Endothelial cell of umbilical vein (primary cell): ENCODE measurements at regions not wholly inside any gene's neighbourhood (a gene's known extent, or its start where the extent isn't known, plus 50 kb on each side); places are given as distances from the start of the nearest gene placed in this dataset.

Experiments
- BruUV-seq: library from RNA; stranded (reverse); fragments of 400-500 nt; replicated peaks from 2 replicates; lab custom pipeline; 2021; lab: Mats Ljungman, UMichigan
- CTCF ChIA-PET: fragments of 300-600, 350-600 bp; sonication (Branson Sonifier 250); formaldehyde crosslinking; loops from one replicate; lab custom pipeline; 2021; ENCODE audit warnings: antibody characterized with exemption, inconsistent platforms; lab: Charles Lee
- POLR2A ChIA-PET: fragments of 300-600, 350-600 bp; sonication (Branson Sonifier 250); formaldehyde crosslinking; loops from one replicate; lab custom pipeline; 2021; ENCODE audit warnings: antibody characterized with exemption, inconsistent platforms; lab: Charles Lee
- DNase-seq: peaks from one replicate; pipeline ENCODE4 v3.0.0-alpha.2; 2011; ENCODE audit warnings: low read depth, low spot score
- FAIRE-seq: peaks from 2 replicates; lab custom pipeline; 2011; peaks lifted over from hg19 to GRCh38; lab: Jason Lieb, UNC
- H2AFZ ChIP-seq: 2 replicates; pipeline ENCODE4 v1.6.0; 2012; ENCODE audit warnings: low read depth, low read length, control low read depth, inconsistent platforms
- H3K27ac ChIP-seq: 2 replicates; pipeline ENCODE4 v1.5.1; 2011; ENCODE audit warnings: low read depth, mild to moderate bottlenecking, control low read depth, low read length, moderate library complexity; ENCODE audit not compliant: insufficient read depth
- H3K27me3 ChIP-seq, 2 experiments: 2 replicates each; pipeline versions ENCODE4 v1.6.0 to v1.6.1; 2011; ENCODE audit warnings: low read length in 2 of 2, mixed read lengths in 1 of 2; ENCODE audit not compliant: control insufficient read depth in 2 of 2, insufficient read depth in 2 of 2
- H3K36me3 ChIP-seq, 2 experiments: 2 replicates in 1 of 2; 3 replicates in 1 of 2; pipeline ENCODE4 v1.5.1; 2011; ENCODE audit warnings: low read length in 2 of 2, mild to moderate bottlenecking in 1 of 2, moderate library complexity in 1 of 2; ENCODE audit not compliant: control insufficient read depth in 2 of 2, insufficient read depth in 2 of 2; ENCODE audit errors: extremely low read depth in 1 of 2
- H3K4me1 ChIP-seq: 3 replicates; pipeline ENCODE4 v1.5.1; 2011; ENCODE audit warnings: mild to moderate bottlenecking, low read length; ENCODE audit not compliant: control insufficient read depth, insufficient read depth; ENCODE audit errors: extremely low read depth
- H3K4me2 ChIP-seq: 2 replicates; pipeline ENCODE4 v1.6.1; 2011; ENCODE audit warnings: low read length, control low read depth, mixed read lengths; ENCODE audit not compliant: insufficient read depth
- H3K4me3 ChIP-seq, 3 experiments: fragments of 200-600 bp in 1 of 3; sonication (generic), shearing (Covaris generic) in 1 of 3; replicated peaks in 1 of 3; 2 replicates each; pipeline ENCODE4 v1.5.1; 2011 to 2016; ENCODE audit warnings: control low read depth in 3 of 3, low read length in 3 of 3, mild to moderate bottlenecking in 2 of 3, inconsistent platforms in 1 of 3, low read depth in 1 of 3, moderate library complexity in 1 of 3; ENCODE audit not compliant: insufficient read depth in 1 of 3
- H3K79me2 ChIP-seq: 2 replicates; pipeline ENCODE4 v1.6.0; 2012; ENCODE audit warnings: low read length, inconsistent platforms; ENCODE audit not compliant: control insufficient read depth, insufficient read depth
- H3K9ac ChIP-seq: replicated peaks from 2 replicates; pipeline ENCODE3; 2011; ENCODE audit warnings: low read length, control low read depth; ENCODE audit not compliant: insufficient read depth; ENCODE audit errors: extremely low read depth
- H3K9me1 ChIP-seq: replicated peaks from 3 replicates; pipeline ENCODE4 v1.6.0; 2011; ENCODE audit warnings: mild to moderate bottlenecking, low read length; ENCODE audit not compliant: control insufficient read depth, insufficient read depth; ENCODE audit errors: extremely low read depth
- H3K9me3 ChIP-seq: replicated peaks from 2 replicates; pipeline ENCODE4 v1.5.1; 2012; ENCODE audit warnings: low read length, inconsistent platforms; ENCODE audit not compliant: control insufficient read depth, insufficient read depth
- H4K20me1 ChIP-seq: replicated peaks from 2 replicates; pipeline ENCODE3; 2011; ENCODE audit warnings: mild to moderate bottlenecking, low read length; ENCODE audit not compliant: control insufficient read depth, insufficient read depth; ENCODE audit errors: extremely low read depth
- CTCF ChIP-seq, 2 donors: IDR thresholded peaks; 1 replicate in 1 of 2; 2 replicates in 1 of 2; pipeline ENCODE4 v1.5.1; 2011; ENCODE audit warnings: low read length in 2 of 2, mild to moderate bottlenecking in 2 of 2, moderate library complexity in 2 of 2, control low read depth in 1 of 2, inconsistent platforms in 1 of 2, low read depth in 1 of 2; ENCODE audit not compliant: insufficient read depth in 1 of 2; ENCODE audit errors: extremely low read depth in 1 of 2
- EZH2 ChIP-seq: IDR thresholded peaks from 2 replicates; pipeline ENCODE4 v1.6.1; 2012; ENCODE audit warnings: borderline replicate concordance, low read depth, mild to moderate bottlenecking, moderate library complexity, low read length, inconsistent platforms; ENCODE audit not compliant: severe bottlenecking
- FOS ChIP-seq: IDR thresholded peaks from 2 replicates; pipeline ENCODE4 v1.6.1; 2011; ENCODE audit warnings: mild to moderate bottlenecking, low read length, moderate library complexity, borderline replicate concordance; ENCODE audit not compliant: insufficient read depth
- GATA2 ChIP-seq: IDR thresholded peaks from 2 replicates; pipeline ENCODE4 v1.7.0; 2011; ENCODE audit warnings: low read depth, mild to moderate bottlenecking, moderate library complexity, mixed read lengths, low read length; ENCODE audit not compliant: insufficient read length, insufficient read depth
- JUN ChIP-seq: IDR thresholded peaks from 2 replicates; pipeline ENCODE4 v1.6.1; 2011; ENCODE audit warnings: borderline replicate concordance, low read depth; ENCODE audit not compliant: insufficient read length, insufficient read depth
- MYC ChIP-seq: IDR thresholded peaks from one replicate; pipeline ENCODE4 v1.6.1; 2011; ENCODE audit warnings: mild to moderate bottlenecking, low read depth, low read length
- POLR2A ChIP-seq: IDR thresholded peaks from 2 replicates; pipeline ENCODE4 v1.6.1; 2012; ENCODE audit warnings: low read depth, mild to moderate bottlenecking, control low read depth, low read length
- POLR2AphosphoS5 ChIP-seq: IDR thresholded peaks from 2 replicates; pipeline ENCODE4 v1.6.1; 2012; ENCODE audit warnings: low read depth, mild to moderate bottlenecking, control low read depth, low read length, moderate library complexity; ENCODE audit not compliant: insufficient read depth
- dilution Hi-C: fragments of 300-500 bp; cut with MboI; formaldehyde crosslinking; loops from one replicate; pipeline ENCODE4 v1.15.0; 2019; ENCODE audit warnings: low sequenced_read_pairs; ENCODE audit not compliant: extremely low pct_ligation_motif_present
- intact Hi-C: fragments of 100-400 bp; cut with micrococcal nuclease; formaldehyde crosslinking; loops from one replicate; pipeline ENCODE4 v1.10.0; 2022
- TF ChIP-seq, protein P1 (sequence below): IDR thresholded peaks from 2 replicates; pipeline ENCODE4 v1.6.1; 2011; ENCODE audit not compliant: insufficient read depth, insufficient read length

DNA sequence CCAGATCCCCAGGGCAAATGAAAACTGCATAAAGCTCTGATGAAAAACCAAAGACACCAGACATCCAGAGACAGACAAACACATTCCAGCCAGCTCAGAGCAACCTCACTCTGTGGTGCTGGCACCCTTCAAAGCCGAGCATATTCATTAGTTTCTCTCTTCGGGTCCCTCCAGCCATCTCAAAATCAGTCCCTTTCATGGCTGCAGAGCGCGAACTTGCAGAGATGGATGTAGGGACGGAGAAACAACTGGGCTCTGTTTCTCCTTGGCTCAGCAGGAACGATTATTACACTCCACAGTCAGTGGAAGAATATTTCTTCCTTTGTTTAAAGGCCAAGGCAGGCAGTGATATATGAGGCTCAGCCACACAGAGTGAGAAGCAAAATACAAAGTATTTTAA lies 50.4 kb upstream of the SYN2 start:
- FAIRE-seq (no peak), DNase-seq (no peak)
- ChIA-PET POLR2A (no interaction called here), CTCF (interaction anchor here (2.6 kb wide), 1 partner anchor 10 kb away, joined by 18 read pairs; no protein-coding TSS in a partner anchor)
- dilution Hi-C loops (no loop called here), intact Hi-C loops (no loop called here)
- no peak overlapping the region for H2AFZ ChIP-seq
- no peak overlapping the region for H3K9ac ChIP-seq
- no peaks in the 10 kb centered on the region for H3K27me3 ChIP-seq
- no peaks in the 10 kb centered on the region for H3K9me3 ChIP-seq
- H3K4me3 ChIP-seq, result no peak overlapping the region
- no peaks in the 10 kb centered on the region for H3K9me1 ChIP-seq
- H3K4me2 ChIP-seq, result no peak overlapping the region
- H3K27ac ChIP-seq, result no peak overlapping the region
- BruUV-seq, result no TSS peak
- H3K79me2 ChIP-seq, result no peaks in the 10 kb centered on the region
- no peaks in the 10 kb centered on the region for H3K4me1 ChIP-seq
- H4K20me1 ChIP-seq, result no peaks in the 10 kb centered on the region
- H3K36me3 ChIP-seq, result no peaks in the 10 kb centered on the region
- TF ChIP-seq POLR2A (no peak), POLR2AphosphoS5 (no peak), EZH2 (no peak), FOS (no peak), MYC (no peak), JUN (no peak), GATA2 (no peak), CTCF (IDR thresholded peaks at IDR 0.05; ENCODE audit: extremely low read depth in 1 of 2, insufficient read depth in 1 of 2, low read depth in 1 of 2, low read length in 2 of 2) (no peak)
- TF ChIP-seq, protein P1, sequence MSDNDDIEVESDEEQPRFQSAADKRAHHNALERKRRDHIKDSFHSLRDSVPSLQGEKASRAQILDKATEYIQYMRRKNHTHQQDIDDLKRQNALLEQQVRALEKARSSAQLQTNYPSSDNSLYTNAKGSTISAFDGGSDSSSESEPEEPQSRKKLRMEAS, result no peak
